HepG2 (cell line): ENCODE measurements at regions not wholly inside any gene's neighbourhood (a gene's known extent, or its start where the extent isn't known, plus 50 kb on each side); places are given as distances from the start of the nearest gene placed in this dataset.

Experiments
- ATAC-seq: fragments of 200-7000 bp; cut with Tn5 transposase; 3 replicates; pipeline ENCODE4 v1.9.1; 2020; ENCODE audit warnings: mild to moderate bottlenecking, moderate library complexity
- BruUV-seq: library from RNA; stranded (reverse); fragments of 400-500 nt; replicated peaks from 2 replicates; lab custom pipeline; 2021; lab: Mats Ljungman, UMichigan
- CTCF ChIA-PET: fragments of 300-600 bp; formaldehyde crosslinking; extraction: SDS; loops from one replicate; lab custom pipeline; 2021; ENCODE audit warnings: low total read pairs, inconsistent platforms, low intra/inter-chr PET ratio; lab: Yijun Ruan, JAX
- POLR2A ChIA-PET: fragments of 350-600 bp; sonication (Branson Sonifier 250); formaldehyde crosslinking; loops from one replicate; lab custom pipeline; 2020; ENCODE audit warnings: antibody characterized with exemption, inconsistent platforms; lab: Yijun Ruan, JAX
- DNase-seq: peaks from one replicate; pipeline ENCODE4 v3.0.0-alpha.2; 2015; ENCODE audit warnings: low spot score
- FAIRE-seq: peaks from 3 replicates; lab custom pipeline; 2011; peaks lifted over from hg19 to GRCh38; lab: Jason Lieb, UNC
- H2AFZ ChIP-seq: one replicate; pipeline ENCODE4 v1.6.1; 2011; ENCODE audit warnings: low read length, inconsistent platforms
- H3K27ac ChIP-seq: fragments of 300-600 bp; 3 replicates; pipeline ENCODE4 v1.8.0; 2011; ENCODE audit warnings: mixed run types, mild to moderate bottlenecking, mixed read lengths, low read length, inconsistent platforms; ENCODE audit not compliant: insufficient read depth; ENCODE audit errors: extremely low read length
- H3K27me3 ChIP-seq, 2 experiments: fragments of 200-600 bp in 1 of 2; 2 replicates in 1 of 2; 3 replicates in 1 of 2; pipeline versions ENCODE4 v1.6.0 to v1.8.0; 2011; ENCODE audit warnings: low read length in 2 of 2, mild to moderate bottlenecking in 2 of 2, moderate library complexity in 2 of 2, inconsistent platforms in 1 of 2; ENCODE audit not compliant: insufficient read depth in 2 of 2, control insufficient read depth in 1 of 2
- H3K36me3 ChIP-seq, 2 experiments: fragments of 200-600 bp in 1 of 2; replicated peaks in 1 of 2; 2 replicates in 1 of 2; 3 replicates in 1 of 2; pipeline versions ENCODE4 v1.5.1 to v1.8.0; 2011; ENCODE audit warnings: low read length in 2 of 2, inconsistent platforms in 1 of 2; ENCODE audit not compliant: insufficient read depth in 2 of 2, control insufficient read depth in 1 of 2
- H3K4me1 ChIP-seq: 2 replicates; pipeline ENCODE4 v1.5.1; 2012; ENCODE audit warnings: low read length, inconsistent platforms; ENCODE audit not compliant: insufficient read depth
- H3K4me2 ChIP-seq: 2 replicates; pipeline ENCODE4 v1.6.0; 2011; ENCODE audit warnings: low read depth, low read length, inconsistent platforms
- H3K4me3 ChIP-seq, 3 experiments: fragments of 200-600 bp in 1 of 3; sonication (generic), shearing (Covaris generic) in 1 of 3; replicated peaks in 1 of 3; 2 replicates each; pipeline ENCODE4 v1.5.1; 2011 to 2016; ENCODE audit warnings: low read length in 3 of 3, inconsistent platforms in 2 of 3, low read depth in 2 of 3, mild to moderate bottlenecking in 2 of 3, control low read depth in 1 of 3, mixed read lengths in 1 of 3; ENCODE audit not compliant: insufficient read depth in 1 of 3
- H3K79me2 ChIP-seq: one replicate; pipeline ENCODE4 v1.6.1; 2011; ENCODE audit warnings: low read length, inconsistent platforms; ENCODE audit not compliant: insufficient read depth
- H3K9ac ChIP-seq: 2 replicates; pipeline ENCODE4 v1.6.0; 2011; ENCODE audit warnings: mild to moderate bottlenecking, low read depth, low read length, inconsistent platforms; ENCODE audit not compliant: insufficient read depth
- H3K9me3 ChIP-seq: 2 replicates; pipeline ENCODE4 v1.5.1; 2012; ENCODE audit warnings: mild to moderate bottlenecking, low read length
- H4K20me1 ChIP-seq: 2 replicates; pipeline ENCODE4 v1.6.0; 2011; ENCODE audit warnings: inconsistent platforms, mild to moderate bottlenecking, low read length, moderate library complexity; ENCODE audit not compliant: insufficient read depth
- JUND ChIP-seq: sonication (generic); formaldehyde crosslinking; IDR thresholded peaks from 2 replicates; pipeline ENCODE4 v1.8.0; 2022; ENCODE audit warnings: mild to moderate bottlenecking, missing genetic modification reagents
- KLF15 ChIP-seq: sonication (generic); formaldehyde crosslinking; IDR thresholded peaks from 2 replicates; pipeline ENCODE4 v1.8.1; 2023; ENCODE audit warnings: borderline replicate concordance, mild to moderate bottlenecking, inconsistent platforms, missing genetic modification reagents, mixed read lengths
- SSRP1 ChIP-seq: IDR thresholded peaks from 2 replicates; pipeline ENCODE4 v1.6.1; 2016; ENCODE audit warnings: control low read depth
- TP53 ChIP-seq: sonication (generic); formaldehyde crosslinking; conservative IDR thresholded peaks from 2 replicates; pipeline ENCODE4 v1.4.0; 2020; ENCODE audit warnings: missing genetic modification reagents
- XRCC5 ChIP-seq: fragments of 200-400 bp; formaldehyde crosslinking; optimal IDR thresholded peaks from 2 replicates; pipeline ENCODE3; 2017; ENCODE audit warnings: mild to moderate bottlenecking, low read length
- ZBTB1 ChIP-seq: sonication (generic); formaldehyde crosslinking; IDR thresholded peaks from 2 replicates; pipeline ENCODE4 v1.4.0; 2020; ENCODE audit warnings: missing genetic modification reagents, borderline replicate concordance
- ZBTB38 ChIP-seq: sonication (generic); formaldehyde crosslinking; IDR thresholded peaks from 2 replicates; pipeline ENCODE4 v1.5.1; 2020; ENCODE audit warnings: mild to moderate bottlenecking, missing genetic modification reagents
- ZNF251 ChIP-seq: sonication (generic); formaldehyde crosslinking; IDR thresholded peaks from 2 replicates; pipeline ENCODE4 v1.9.0; 2021; ENCODE audit warnings: mild to moderate bottlenecking, missing genetic modification reagents
- ZNF33B ChIP-seq: sonication (generic); formaldehyde crosslinking; IDR thresholded peaks from 2 replicates; pipeline ENCODE4 v1.5.1; 2020; ENCODE audit warnings: mild to moderate bottlenecking, missing genetic modification reagents
- WGBS: methylation state at CpG from one replicate; pipeline ENCODE4 v1.1.6; 2017; ENCODE audit warnings: low lambda C conversion rate; 5-methylcytosine and 5-hydroxymethylcytosine counted together
- in situ Hi-C: cut with HindIII; loops from 2 replicates; pipeline ENCODE4 v1.10.0; 2017; ENCODE audit warnings: low pct_unique_long_range_greater_than_20kb; ENCODE audit not compliant: extremely low pct_ligation_motif_present
- intact Hi-C: fragments of 100-400 bp; cut with micrococcal nuclease; formaldehyde crosslinking; loops from one replicate; pipeline ENCODE4 v1.10.0; 2022; ENCODE audit not compliant: unreplicated experiment
- TF ChIP-seq, protein P1 (sequence below): IDR thresholded peaks from 2 replicates; pipeline ENCODE4 v1.6.1; 2016; ENCODE audit warnings: mild to moderate bottlenecking
- TF ChIP-seq, protein P2 (sequence below): IDR thresholded peaks from 2 replicates; pipeline ENCODE4 v1.4.0; 2020; ENCODE audit warnings: mild to moderate bottlenecking, missing genetic modification reagents
- TF ChIP-seq, protein P3 (sequence below): sonication (generic); formaldehyde crosslinking; IDR thresholded peaks from 2 replicates; pipeline ENCODE4 v1.4.0; 2020; ENCODE audit warnings: mild to moderate bottlenecking, missing genetic modification reagents
- TF ChIP-seq, protein P4 (sequence below): sonication (generic); formaldehyde crosslinking; IDR thresholded peaks from 2 replicates; pipeline ENCODE4 v1.9.0; 2021; ENCODE audit warnings: missing genetic modification reagents, mild to moderate bottlenecking, borderline replicate concordance
- TF ChIP-seq, protein P5 (sequence below): sonication (generic); formaldehyde crosslinking; IDR thresholded peaks from 2 replicates; pipeline ENCODE4 v1.4.0; 2020; ENCODE audit warnings: low read depth, mild to moderate bottlenecking, missing genetic modification reagents

DNA sequence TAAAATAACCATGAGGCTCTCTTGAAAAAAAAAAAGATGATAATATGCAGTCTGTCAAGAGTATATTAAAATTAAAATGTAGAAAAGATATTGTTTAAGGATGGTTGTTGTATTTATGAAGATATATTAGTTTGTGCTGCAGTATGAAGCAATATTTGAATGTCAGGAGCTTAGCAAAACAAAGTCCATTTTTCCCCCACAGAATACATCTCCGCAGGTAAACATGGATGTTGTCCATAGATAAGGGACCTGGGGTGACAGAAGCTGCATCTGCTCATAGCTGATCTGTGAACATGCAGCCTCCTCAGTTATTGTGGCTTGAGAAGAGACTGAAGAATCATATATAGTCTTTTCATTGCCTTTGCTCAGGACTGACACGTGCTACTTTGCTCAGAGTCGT is 366.1 kb upstream of the MMADHC start (continued):
- TF ChIP-seq JUND, result no peak

DNA sequence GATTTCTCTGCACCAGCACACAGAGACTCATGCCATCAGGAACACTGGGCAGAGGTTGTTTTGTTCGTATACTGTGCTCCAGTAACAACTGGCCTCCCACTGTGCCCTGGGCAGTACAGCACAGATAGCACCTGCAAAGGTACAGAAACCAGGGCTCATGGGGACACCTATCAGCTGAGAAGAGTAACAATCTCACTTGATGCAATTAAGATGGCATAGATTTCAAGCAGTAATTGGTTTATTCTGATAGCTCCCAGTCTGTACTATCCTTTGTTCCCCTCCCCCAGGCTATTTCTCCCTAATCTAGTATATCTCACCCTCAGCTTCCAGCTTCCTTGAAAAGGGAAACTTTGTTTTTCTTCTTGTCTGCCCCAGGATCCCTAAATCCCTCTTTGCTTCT is 343.9 kb upstream of the MMADHC start:
- CTCF ChIA-PET, result no interaction called here
- Histone ChIP-seq H3K79me2 (no peaks in the 10 kb centered on the region), H4K20me1 (no peaks in the 10 kb centered on the region), H3K4me1 (no peaks in the 10 kb centered on the region), H3K9ac (no peak overlapping the region), H3K36me3 (no peaks in the 10 kb centered on the region), H3K27ac (no peak overlapping the region), H2AFZ (no peak overlapping the region), H3K4me3 (no peak overlapping the region), H3K4me2 (no peak overlapping the region), H3K9me3 (peaks cover 46% of the 10 kb centered on the region), H3K27me3 (no peaks in the 10 kb centered on the region)
- ATAC-seq (no peak), FAIRE-seq (no peak), DNase-seq (no peak)
- in situ Hi-C loops, result no loop called here
- intact Hi-C loops, result no loop called here
- POLR2A ChIA-PET, result no interaction called here
- BruUV-seq, result no TSS peak
- WGBS, result 0% methylated on average over 1 of the region's 1 CpG
- TF ChIP-seq, protein P1, sequence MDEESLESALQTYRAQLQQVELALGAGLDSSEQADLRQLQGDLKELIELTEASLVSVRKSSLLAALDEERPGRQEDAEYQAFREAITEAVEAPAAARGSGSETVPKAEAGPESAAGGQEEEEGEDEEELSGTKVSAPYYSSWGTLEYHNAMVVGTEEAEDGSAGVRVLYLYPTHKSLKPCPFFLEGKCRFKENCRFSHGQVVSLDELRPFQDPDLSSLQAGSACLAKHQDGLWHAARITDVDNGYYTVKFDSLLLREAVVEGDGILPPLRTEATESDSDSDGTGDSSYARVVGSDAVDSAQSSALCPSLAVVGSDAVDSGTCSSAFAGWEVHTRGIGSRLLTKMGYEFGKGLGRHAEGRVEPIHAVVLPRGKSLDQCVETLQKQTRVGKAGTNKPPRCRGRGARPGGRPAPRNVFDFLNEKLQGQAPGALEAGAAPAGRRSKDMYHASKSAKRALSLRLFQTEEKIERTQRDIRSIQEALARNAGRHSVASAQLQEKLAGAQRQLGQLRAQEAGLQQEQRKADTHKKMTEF (CRISPR knock-in tag), result no peak
- TF ChIP-seq, protein P2, sequence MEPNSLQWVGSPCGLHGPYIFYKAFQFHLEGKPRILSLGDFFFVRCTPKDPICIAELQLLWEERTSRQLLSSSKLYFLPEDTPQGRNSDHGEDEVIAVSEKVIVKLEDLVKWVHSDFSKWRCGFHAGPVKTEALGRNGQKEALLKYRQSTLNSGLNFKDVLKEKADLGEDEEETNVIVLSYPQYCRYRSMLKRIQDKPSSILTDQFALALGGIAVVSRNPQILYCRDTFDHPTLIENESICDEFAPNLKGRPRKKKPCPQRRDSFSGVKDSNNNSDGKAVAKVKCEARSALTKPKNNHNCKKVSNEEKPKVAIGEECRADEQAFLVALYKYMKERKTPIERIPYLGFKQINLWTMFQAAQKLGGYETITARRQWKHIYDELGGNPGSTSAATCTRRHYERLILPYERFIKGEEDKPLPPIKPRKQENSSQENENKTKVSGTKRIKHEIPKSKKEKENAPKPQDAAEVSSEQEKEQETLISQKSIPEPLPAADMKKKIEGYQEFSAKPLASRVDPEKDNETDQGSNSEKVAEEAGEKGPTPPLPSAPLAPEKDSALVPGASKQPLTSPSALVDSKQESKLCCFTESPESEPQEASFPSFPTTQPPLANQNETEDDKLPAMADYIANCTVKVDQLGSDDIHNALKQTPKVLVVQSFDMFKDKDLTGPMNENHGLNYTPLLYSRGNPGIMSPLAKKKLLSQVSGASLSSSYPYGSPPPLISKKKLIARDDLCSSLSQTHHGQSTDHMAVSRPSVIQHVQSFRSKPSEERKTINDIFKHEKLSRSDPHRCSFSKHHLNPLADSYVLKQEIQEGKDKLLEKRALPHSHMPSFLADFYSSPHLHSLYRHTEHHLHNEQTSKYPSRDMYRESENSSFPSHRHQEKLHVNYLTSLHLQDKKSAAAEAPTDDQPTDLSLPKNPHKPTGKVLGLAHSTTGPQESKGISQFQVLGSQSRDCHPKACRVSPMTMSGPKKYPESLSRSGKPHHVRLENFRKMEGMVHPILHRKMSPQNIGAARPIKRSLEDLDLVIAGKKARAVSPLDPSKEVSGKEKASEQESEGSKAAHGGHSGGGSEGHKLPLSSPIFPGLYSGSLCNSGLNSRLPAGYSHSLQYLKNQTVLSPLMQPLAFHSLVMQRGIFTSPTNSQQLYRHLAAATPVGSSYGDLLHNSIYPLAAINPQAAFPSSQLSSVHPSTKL (CRISPR knock-in tag), result no peak
- TF ChIP-seq, protein P3, sequence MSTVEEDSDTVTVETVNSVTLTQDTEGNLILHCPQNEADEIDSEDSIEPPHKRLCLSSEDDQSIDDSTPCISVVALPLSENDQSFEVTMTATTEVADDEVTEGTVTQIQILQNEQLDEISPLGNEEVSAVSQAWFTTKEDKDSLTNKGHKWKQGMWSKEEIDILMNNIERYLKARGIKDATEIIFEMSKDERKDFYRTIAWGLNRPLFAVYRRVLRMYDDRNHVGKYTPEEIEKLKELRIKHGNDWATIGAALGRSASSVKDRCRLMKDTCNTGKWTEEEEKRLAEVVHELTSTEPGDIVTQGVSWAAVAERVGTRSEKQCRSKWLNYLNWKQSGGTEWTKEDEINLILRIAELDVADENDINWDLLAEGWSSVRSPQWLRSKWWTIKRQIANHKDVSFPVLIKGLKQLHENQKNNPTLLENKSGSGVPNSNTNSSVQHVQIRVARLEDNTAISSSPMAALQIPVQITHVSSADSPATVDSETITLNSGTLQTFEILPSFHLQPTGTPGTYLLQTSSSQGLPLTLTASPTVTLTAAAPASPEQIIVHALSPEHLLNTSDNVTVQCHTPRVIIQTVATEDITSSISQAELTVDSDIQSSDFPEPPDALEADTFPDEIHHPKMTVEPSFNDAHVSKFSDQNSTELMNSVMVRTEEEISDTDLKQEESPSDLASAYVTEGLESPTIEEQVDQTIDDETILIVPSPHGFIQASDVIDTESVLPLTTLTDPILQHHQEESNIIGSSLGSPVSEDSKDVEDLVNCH (CRISPR knock-in tag), result no peak
- TF ChIP-seq, protein P4, sequence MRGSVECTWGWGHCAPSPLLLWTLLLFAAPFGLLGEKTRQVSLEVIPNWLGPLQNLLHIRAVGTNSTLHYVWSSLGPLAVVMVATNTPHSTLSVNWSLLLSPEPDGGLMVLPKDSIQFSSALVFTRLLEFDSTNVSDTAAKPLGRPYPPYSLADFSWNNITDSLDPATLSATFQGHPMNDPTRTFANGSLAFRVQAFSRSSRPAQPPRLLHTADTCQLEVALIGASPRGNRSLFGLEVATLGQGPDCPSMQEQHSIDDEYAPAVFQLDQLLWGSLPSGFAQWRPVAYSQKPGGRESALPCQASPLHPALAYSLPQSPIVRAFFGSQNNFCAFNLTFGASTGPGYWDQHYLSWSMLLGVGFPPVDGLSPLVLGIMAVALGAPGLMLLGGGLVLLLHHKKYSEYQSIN (CRISPR knock-in tag), result no peak
- TF ChIP-seq SSRP1 (no peak), ZNF251 (no peak), ZBTB38 (CRISPR knock-in tag) (no peak), XRCC5 (no peak), ZNF33B (CRISPR knock-in tag) (no peak), ZBTB1 (CRISPR knock-in tag) (no peak), TP53 (CRISPR knock-in tag) (no peak), KLF15 (CRISPR knock-in tag) (no peak)
- TF ChIP-seq, protein P5, sequence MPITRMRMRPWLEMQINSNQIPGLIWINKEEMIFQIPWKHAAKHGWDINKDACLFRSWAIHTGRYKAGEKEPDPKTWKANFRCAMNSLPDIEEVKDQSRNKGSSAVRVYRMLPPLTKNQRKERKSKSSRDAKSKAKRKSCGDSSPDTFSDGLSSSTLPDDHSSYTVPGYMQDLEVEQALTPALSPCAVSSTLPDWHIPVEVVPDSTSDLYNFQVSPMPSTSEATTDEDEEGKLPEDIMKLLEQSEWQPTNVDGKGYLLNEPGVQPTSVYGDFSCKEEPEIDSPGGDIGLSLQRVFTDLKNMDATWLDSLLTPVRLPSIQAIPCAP, result no peak
